RWPE1 (cell line): ENCODE measurements at regions not wholly inside any gene's neighbourhood (a gene's known extent, or its start where the extent isn't known, plus 50 kb on each side); places are given as distances from the start of the nearest gene placed in this dataset.

Experiments used
- CTCF ChIA-PET: fragments of 350-600 bp; sonication (Branson Sonifier 250); formaldehyde crosslinking; extraction: SDS; loops from one replicate; lab custom pipeline; 2021; lab: Yijun Ruan, JAX
- POLR2A ChIA-PET: fragments of 400-600 bp; formaldehyde crosslinking; extraction: SDS; loops from one replicate; lab custom pipeline; 2020; ENCODE audit warnings: antibody characterized with exemption; ENCODE audit not compliant: low non-redundant PET; lab: Yijun Ruan, JAX
- DNase-seq: peaks from one replicate; pipeline ENCODE4 v3.0.0; 2012; ENCODE audit warnings: low spot score
- H3K27ac ChIP-seq: fragments of 450-650 bp; 2 replicates; pipeline ENCODE4 v1.5.1; 2017
- TF ChIP-seq, protein P1 (sequence below): fragments of 450-650 bp; conservative IDR thresholded peaks from 2 replicates; pipeline ENCODE4 v1.5.1; 2017; ENCODE audit warnings: low read depth, mild to moderate bottlenecking

DNA sequence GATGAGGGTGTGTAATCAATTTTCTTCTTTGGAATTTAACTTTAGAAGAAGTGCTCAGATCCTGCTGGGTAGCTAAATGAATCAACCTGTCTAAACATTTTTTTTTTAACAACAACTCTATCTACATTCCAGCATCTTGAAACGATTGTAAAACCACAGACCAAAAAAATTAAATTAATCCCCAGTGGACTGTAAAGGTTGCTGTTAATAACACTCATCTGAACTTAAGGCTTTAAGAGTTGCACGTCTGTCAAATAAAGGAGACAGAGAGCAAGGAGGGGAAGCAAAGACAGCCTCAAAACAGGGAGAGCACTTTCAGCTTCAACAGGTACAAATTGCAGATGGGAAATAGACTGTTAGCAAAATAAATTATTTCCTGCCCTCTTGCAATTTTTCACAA lies 548.5 kb downstream of the DTWD2 start:
- POLR2A ChIA-PET, result no interaction called here
- no peak overlapping the region for H3K27ac ChIP-seq
- CTCF ChIA-PET, result interaction anchor here (0.6 to 0.7 kb wide), 2 partner anchors 84 to 459 kb away, joined by 3 to 4 read pairs; no protein-coding TSS in a partner anchor
- TF ChIP-seq, protein P1, sequence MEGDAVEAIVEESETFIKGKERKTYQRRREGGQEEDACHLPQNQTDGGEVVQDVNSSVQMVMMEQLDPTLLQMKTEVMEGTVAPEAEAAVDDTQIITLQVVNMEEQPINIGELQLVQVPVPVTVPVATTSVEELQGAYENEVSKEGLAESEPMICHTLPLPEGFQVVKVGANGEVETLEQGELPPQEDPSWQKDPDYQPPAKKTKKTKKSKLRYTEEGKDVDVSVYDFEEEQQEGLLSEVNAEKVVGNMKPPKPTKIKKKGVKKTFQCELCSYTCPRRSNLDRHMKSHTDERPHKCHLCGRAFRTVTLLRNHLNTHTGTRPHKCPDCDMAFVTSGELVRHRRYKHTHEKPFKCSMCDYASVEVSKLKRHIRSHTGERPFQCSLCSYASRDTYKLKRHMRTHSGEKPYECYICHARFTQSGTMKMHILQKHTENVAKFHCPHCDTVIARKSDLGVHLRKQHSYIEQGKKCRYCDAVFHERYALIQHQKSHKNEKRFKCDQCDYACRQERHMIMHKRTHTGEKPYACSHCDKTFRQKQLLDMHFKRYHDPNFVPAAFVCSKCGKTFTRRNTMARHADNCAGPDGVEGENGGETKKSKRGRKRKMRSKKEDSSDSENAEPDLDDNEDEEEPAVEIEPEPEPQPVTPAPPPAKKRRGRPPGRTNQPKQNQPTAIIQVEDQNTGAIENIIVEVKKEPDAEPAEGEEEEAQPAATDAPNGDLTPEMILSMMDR, result no peak
- no peak for DNase-seq

DNA sequence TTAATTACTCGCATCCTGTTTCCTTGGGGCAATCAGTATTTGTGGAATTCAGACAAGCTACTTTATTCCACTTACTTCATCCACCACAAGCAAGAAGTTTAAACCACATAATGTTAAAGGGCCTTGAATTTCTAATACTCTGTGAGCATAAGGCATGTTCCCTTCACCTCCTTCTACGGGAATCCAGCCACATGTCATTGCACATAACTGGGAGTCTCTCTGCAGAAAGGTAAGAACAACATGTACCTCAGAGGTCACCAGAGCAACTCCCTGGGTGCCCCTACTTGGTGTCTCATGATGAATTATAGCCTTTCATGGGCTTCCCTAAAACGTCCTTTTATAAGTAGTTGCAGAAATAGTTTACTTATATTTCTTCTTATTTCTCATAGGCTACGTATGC lies 553.2 kb downstream of the DTWD2 start:
- no peak overlapping the region for H3K27ac ChIP-seq
- CTCF ChIA-PET, result no interaction called here
- TF ChIP-seq, protein P1, result no peak
- POLR2A ChIA-PET, result no interaction called here
- DNase-seq, result no peak

- no peak for DNase-seq
- ChIA-PET CTCF (no interaction called here), POLR2A (no interaction called here)
- no peak overlapping the region for H3K27ac ChIP-seq
- TF ChIP-seq, protein P1, result no peak
These were observed 553.8 kb downstream of the DTWD2 start for GRCh38 chr5:118434522-118434921.

GRCh38 chr5:118430076-118430475 lies 558.3 kb downstream of the DTWD2 start:
- CTCF ChIA-PET, result no interaction called here
- TF ChIP-seq, protein P1, result no peak
- DNase-seq, result no peak

GRCh38 chr5:118407958-118408357 lies 580.4 kb downstream of the DTWD2 start:
- POLR2A ChIA-PET, result no interaction called here
- CTCF ChIA-PET, result interaction anchor here (0.7 kb wide), 1 partner anchor 45 kb away, joined by 4 read pairs; no protein-coding TSS in a partner anchor

More at GRCh38 chr5:118430076-118430475, 558.3 kb downstream of the DTWD2 start:
- H3K27ac ChIP-seq, result no peak overlapping the region
- POLR2A ChIA-PET, result no interaction called here

GRCh38 chr5:118405650-118406061 lies 582.7 kb downstream of the DTWD2 start:
- H3K27ac ChIP-seq, result no peak overlapping the region
- ChIA-PET CTCF (interaction anchor here (0.6 kb wide), 1 partner anchor 40 kb away, joined by 4 read pairs; no protein-coding TSS in a partner anchor), POLR2A (no interaction called here)
- no peak for DNase-seq
- TF ChIP-seq, protein P1, result no peak

More at GRCh38 chr5:118407958-118408357, 580.4 kb downstream of the DTWD2 start:
- no peak overlapping the region for H3K27ac ChIP-seq
- no peak for DNase-seq
- TF ChIP-seq, protein P1, result no peak
